HUES48 (cell line): ENCODE measurements at regions not wholly inside any gene's neighbourhood (a gene's known extent, or its start where the extent isn't known, plus 50 kb on each side); places are given as distances from the start of the nearest gene placed in this dataset.

Experiments
- H3K27ac ChIP-seq: one replicate; pipeline ENCODE4 v1.7.0; 2013; ENCODE audit warnings: low read depth, low read length, inconsistent platforms
- H3K27me3 ChIP-seq: 2 replicates; pipeline ENCODE4 v1.6.1; 2013; ENCODE audit warnings: mild to moderate bottlenecking, low read length; ENCODE audit not compliant: control insufficient read depth, insufficient read depth
- H3K36me3 ChIP-seq: 2 replicates; pipeline ENCODE4 v1.6.1; 2013; ENCODE audit warnings: low read length; ENCODE audit not compliant: control insufficient read depth, insufficient read depth
- H3K4me1 ChIP-seq: 2 replicates; pipeline ENCODE4 v1.6.1; 2013; ENCODE audit warnings: mild to moderate bottlenecking, low read length; ENCODE audit not compliant: control insufficient read depth, insufficient read depth
- H3K4me3 ChIP-seq: 2 replicates; pipeline ENCODE4 v1.5.1; 2013; ENCODE audit warnings: mild to moderate bottlenecking, low read depth, low read length
- H3K9ac ChIP-seq: 2 replicates; pipeline ENCODE4 v1.6.1; 2013; ENCODE audit warnings: mild to moderate bottlenecking, low read depth, low read length, moderate library complexity
- H3K9me3 ChIP-seq: 2 replicates; pipeline ENCODE4 v1.6.1; 2013; ENCODE audit warnings: low read length; ENCODE audit not compliant: control insufficient read depth, insufficient read depth

GRCh38 chr4:104235967-104236366 is 258.7 kb downstream of the CXXC4 start:
- Histone ChIP-seq H3K4me1 (no peaks in the 10 kb centered on the region), H3K9me3 (no peaks in the 10 kb centered on the region), H3K9ac (no peak overlapping the region), H3K27me3 (no peaks in the 10 kb centered on the region), H3K36me3 (no peaks in the 10 kb centered on the region), H3K4me3 (no peak overlapping the region), H3K27ac (no peak overlapping the region)

- Histone ChIP-seq H3K9ac (no peak overlapping the region), H3K4me3 (no peak overlapping the region), H3K27ac (no peak overlapping the region), H3K9me3 (no peaks in the 10 kb centered on the region), H3K36me3 (no peaks in the 10 kb centered on the region), H3K27me3 (no peaks in the 10 kb centered on the region), H3K4me1 (no peaks in the 10 kb centered on the region)
Observed at GRCh38 chr4:104217526-104217925, 277.2 kb downstream of the CXXC4 start.

GRCh38 chr4:104211657-104212056 is 283.0 kb downstream of the CXXC4 start:
- H3K4me1 ChIP-seq = no peaks in the 10 kb centered on the region
- H3K27ac ChIP-seq = no peak overlapping the region
- H3K9me3 ChIP-seq = no peaks in the 10 kb centered on the region
- no peak overlapping the region for H3K9ac ChIP-seq
- H3K4me3 ChIP-seq = no peak overlapping the region
- no peaks in the 10 kb centered on the region for H3K36me3 ChIP-seq
- H3K27me3 ChIP-seq = no peaks in the 10 kb centered on the region

DNA sequence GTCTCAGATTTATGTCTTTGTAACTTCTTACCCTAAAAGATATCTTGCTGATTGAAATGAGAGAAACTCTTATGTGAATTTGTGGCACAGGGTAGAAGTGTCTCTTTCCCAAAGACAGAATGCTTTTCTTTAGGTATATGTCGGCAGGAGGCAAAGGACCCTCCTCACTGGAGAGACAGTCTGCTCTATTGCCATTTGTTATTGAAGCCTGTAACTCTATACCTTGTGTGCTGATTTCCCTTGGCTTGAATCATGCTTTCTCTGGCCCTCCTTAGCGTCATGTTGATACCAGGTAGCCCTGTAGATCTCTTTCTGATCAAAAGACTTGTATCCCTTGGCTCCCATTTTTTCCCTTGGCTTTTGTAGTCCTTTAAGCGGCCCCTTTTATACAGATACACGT is 284.3 kb downstream of the CXXC4 start:
- H3K4me3 ChIP-seq = no peak overlapping the region
- no peaks in the 10 kb centered on the region for H3K4me1 ChIP-seq
- H3K9me3 ChIP-seq = no peaks in the 10 kb centered on the region
- no peaks in the 10 kb centered on the region for H3K27me3 ChIP-seq
- no peak overlapping the region for H3K27ac ChIP-seq
- no peaks in the 10 kb centered on the region for H3K36me3 ChIP-seq
- H3K9ac ChIP-seq = no peak overlapping the region

DNA sequence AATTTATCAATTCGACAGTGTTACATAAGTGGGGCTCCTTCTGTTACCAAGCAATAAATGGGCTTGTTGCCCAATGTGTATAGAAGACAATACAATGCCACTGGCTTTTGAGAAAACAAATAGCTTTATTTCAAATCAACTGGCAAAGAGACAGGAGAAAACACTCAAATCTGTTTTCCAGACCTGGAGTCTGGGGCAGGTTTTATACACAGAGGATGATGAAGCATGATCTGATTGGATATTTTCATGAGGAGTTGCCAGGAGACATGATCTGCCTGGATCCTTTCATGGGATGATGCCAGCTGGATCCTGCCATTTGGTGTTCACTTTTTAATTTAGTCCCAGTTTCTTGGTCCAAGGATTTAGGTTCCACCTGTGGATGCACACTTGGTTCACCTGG is 287.9 kb downstream of the CXXC4 start:
- no peaks in the 10 kb centered on the region for H3K4me1 ChIP-seq
- no peak overlapping the region for H3K9ac ChIP-seq
- H3K36me3 ChIP-seq = no peaks in the 10 kb centered on the region
- H3K27me3 ChIP-seq = no peaks in the 10 kb centered on the region
- no peaks in the 10 kb centered on the region for H3K9me3 ChIP-seq
- no peak overlapping the region for H3K27ac ChIP-seq
- no peak overlapping the region for H3K4me3 ChIP-seq

- Histone ChIP-seq H3K9ac (no peak overlapping the region), H3K27ac (no peak overlapping the region), H3K36me3 (no peaks in the 10 kb centered on the region), H3K4me3 (no peak overlapping the region), H3K27me3 (no peaks in the 10 kb centered on the region), H3K4me1 (no peaks in the 10 kb centered on the region), H3K9me3 (no peaks in the 10 kb centered on the region)
Observed at GRCh38 chr4:104205116-104205515, 289.6 kb downstream of the CXXC4 start.

DNA sequence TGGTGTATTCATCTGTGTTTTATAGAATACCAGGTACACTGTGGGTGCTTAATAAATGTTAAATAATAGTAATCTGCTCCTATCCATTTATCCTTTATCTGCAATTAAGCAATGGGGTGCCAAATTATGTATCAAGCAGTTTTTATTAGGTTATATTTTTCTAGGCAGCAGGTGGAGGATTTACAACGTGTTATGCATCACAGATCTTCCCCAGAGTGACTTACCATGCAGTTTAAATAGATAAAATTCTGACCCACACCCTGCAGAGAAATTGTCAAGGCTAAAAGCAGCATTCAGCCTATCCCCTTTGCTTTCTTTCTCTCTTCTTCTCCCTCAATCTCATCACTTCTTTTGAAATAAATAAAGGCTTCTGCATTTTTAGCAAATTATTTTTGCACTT is 306.4 kb downstream of the CXXC4 start:
- H3K9ac ChIP-seq = no peak overlapping the region
- no peaks in the 10 kb centered on the region for H3K27me3 ChIP-seq
- no peak overlapping the region for H3K27ac ChIP-seq
- H3K4me1 ChIP-seq = no peaks in the 10 kb centered on the region
- H3K36me3 ChIP-seq = no peaks in the 10 kb centered on the region
- no peaks in the 10 kb centered on the region for H3K9me3 ChIP-seq
- no peak overlapping the region for H3K4me3 ChIP-seq

- H3K27me3 ChIP-seq = no peaks in the 10 kb centered on the region
- no peak overlapping the region for H3K9ac ChIP-seq
- H3K4me3 ChIP-seq = no peak overlapping the region
- no peaks in the 10 kb centered on the region for H3K9me3 ChIP-seq
- H3K36me3 ChIP-seq = no peaks in the 10 kb centered on the region
- H3K4me1 ChIP-seq = no peaks in the 10 kb centered on the region
- no peak overlapping the region for H3K27ac ChIP-seq
Observed at GRCh38 chr4:104169437-104169836, 325.3 kb downstream of the CXXC4 start.

GRCh38 chr4:104166749-104167148 is 327.9 kb downstream of the CXXC4 start:
- Histone ChIP-seq H3K4me3 (no peak overlapping the region), H3K9ac (no peak overlapping the region), H3K27ac (no peak overlapping the region), H3K36me3 (no peaks in the 10 kb centered on the region), H3K27me3 (no peaks in the 10 kb centered on the region), H3K4me1 (no peaks in the 10 kb centered on the region), H3K9me3 (no peaks in the 10 kb centered on the region)

DNA sequence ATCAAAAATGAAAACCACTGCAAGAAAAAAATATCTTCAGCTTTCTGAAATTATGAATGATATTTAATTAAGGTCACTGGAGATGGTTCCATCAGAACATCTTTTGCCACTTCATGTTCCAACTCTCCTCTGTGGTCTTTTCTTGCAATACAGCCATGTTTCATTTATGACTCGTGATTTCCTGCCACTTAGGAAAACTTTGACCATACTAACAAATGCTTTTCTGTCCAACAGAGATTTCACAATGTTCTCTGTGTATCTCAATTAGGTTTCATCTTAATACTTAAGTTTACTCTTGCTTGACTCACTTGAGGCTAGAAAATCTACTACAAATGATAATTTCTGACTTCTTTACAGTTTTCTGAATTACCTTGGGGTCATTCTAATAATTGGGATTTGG is 330.9 kb downstream of the CXXC4 start:
- Histone ChIP-seq H3K4me3 (no peak overlapping the region), H3K27ac (no peak overlapping the region), H3K36me3 (no peaks in the 10 kb centered on the region), H3K27me3 (no peaks in the 10 kb centered on the region), H3K9me3 (no peaks in the 10 kb centered on the region), H3K4me1 (no peaks in the 10 kb centered on the region), H3K9ac (no peak overlapping the region)

DNA sequence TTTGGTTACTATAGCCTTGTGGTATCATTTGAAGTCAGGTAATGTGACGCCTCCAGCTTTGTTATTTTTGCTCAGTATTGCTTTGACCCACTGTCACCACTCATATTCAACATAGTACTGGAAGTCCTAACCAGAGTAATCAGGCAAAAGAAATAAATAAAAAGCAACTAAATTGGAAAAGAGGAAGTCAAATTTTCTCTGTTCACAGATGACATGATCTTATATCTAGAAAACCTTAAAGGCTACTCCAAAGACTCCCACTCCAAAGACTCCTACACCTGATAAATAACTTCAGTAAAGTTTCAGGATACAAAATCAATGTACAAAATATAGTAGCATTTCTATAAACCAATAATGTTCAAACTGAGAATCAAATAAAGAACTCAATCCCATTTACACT is 348.6 kb downstream of the CXXC4 start:
- Histone ChIP-seq H3K4me1 (no peaks in the 10 kb centered on the region), H3K9ac (no peak overlapping the region), H3K4me3 (no peak overlapping the region), H3K36me3 (no peaks in the 10 kb centered on the region), H3K9me3 (no peaks in the 10 kb centered on the region), H3K27ac (no peak overlapping the region), H3K27me3 (no peaks in the 10 kb centered on the region)

DNA sequence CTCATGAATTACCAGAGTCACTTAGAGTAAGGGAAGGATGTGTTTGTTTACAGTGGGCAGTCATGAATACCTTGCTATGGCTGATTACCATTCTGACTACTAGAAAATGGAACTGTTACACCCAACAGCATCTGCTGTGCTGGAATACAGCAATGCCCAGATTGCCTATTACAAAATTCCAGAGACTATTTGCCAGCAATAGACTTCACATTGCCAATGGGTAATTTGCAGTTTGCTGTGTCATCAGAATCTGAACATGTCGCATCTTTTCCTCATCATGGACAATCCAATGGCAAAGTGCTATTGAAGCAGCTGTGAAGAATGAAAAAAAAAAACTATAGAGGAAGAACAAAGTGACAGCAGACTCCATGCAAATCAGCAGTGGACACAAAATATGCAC is 356.6 kb downstream of the CXXC4 start:
- Histone ChIP-seq H3K27me3 (no peaks in the 10 kb centered on the region), H3K9me3 (no peaks in the 10 kb centered on the region), H3K36me3 (no peaks in the 10 kb centered on the region)

More for the DNA sequence above, 356.6 kb downstream of the CXXC4 start:
- Histone ChIP-seq H3K4me1 (no peaks in the 10 kb centered on the region), H3K9ac (no peak overlapping the region), H3K27ac (no peak overlapping the region), H3K4me3 (no peak overlapping the region)
